KMS-11 (cell line): ENCODE measurements at regions not wholly inside any gene's neighbourhood (a gene's known extent, or its start where the extent isn't known, plus 50 kb on each side); places are given as distances from the start of the nearest gene placed in this dataset.

Experiments used
- H2AFZ ChIP-seq: fragments of 200-600 bp; sonication (generic); 2 replicates; pipeline ENCODE4 v1.6.1; 2016; ENCODE audit warnings: antibody characterized with exemption, mixed run types, low read depth
- H3K27ac ChIP-seq: fragments of 200-600 bp; sonication (generic); 2 replicates; pipeline ENCODE4 v1.6.1; 2016; ENCODE audit warnings: mild to moderate bottlenecking, mixed run types
- H3K27me3 ChIP-seq: fragments of 200-600 bp; sonication (generic); 2 replicates; pipeline ENCODE4 v1.6.1; 2017; ENCODE audit warnings: mild to moderate bottlenecking, low read depth, mixed run types, moderate library complexity; ENCODE audit not compliant: insufficient read depth
- H3K36me3 ChIP-seq: fragments of 200-600 bp; sonication (generic); 2 replicates; pipeline ENCODE4 v1.6.1; 2017; ENCODE audit warnings: mild to moderate bottlenecking, mixed run types; ENCODE audit not compliant: insufficient read depth
- H3K4me1 ChIP-seq: fragments of 200-600 bp; sonication (generic); 2 replicates; pipeline ENCODE4 v1.6.1; 2016; ENCODE audit warnings: mild to moderate bottlenecking, low read depth, mixed run types; ENCODE audit not compliant: poor library complexity, severe bottlenecking
- H3K4me2 ChIP-seq: fragments of 200-600 bp; sonication (generic); 2 replicates; pipeline ENCODE4 v1.7.0; 2016; ENCODE audit warnings: mild to moderate bottlenecking, mixed run types
- H3K4me3 ChIP-seq: fragments of 200-600 bp; sonication (generic); IDR thresholded peaks from 2 replicates; pipeline ENCODE4 v1.6.1; 2017; ENCODE audit warnings: low read depth, low read length, mixed read lengths; ENCODE audit not compliant: insufficient read depth
- H3K79me2 ChIP-seq: fragments of 200-600 bp; sonication (generic); 2 replicates; pipeline ENCODE4 v1.6.1; 2016; ENCODE audit warnings: low read depth, mixed run types; ENCODE audit not compliant: insufficient read depth
- H3K9ac ChIP-seq: fragments of 200-600 bp; sonication (generic); 2 replicates; pipeline ENCODE4 v1.6.1; 2016; ENCODE audit warnings: mild to moderate bottlenecking, mixed run types
- H4K20me1 ChIP-seq: fragments of 200-600 bp; sonication (generic); 2 replicates; pipeline ENCODE4 v1.6.1; 2016; ENCODE audit warnings: mild to moderate bottlenecking, mixed run types; ENCODE audit not compliant: insufficient read depth
- TF ChIP-seq, protein P1 (sequence below): fragments of 200-600 bp; sonication (generic); conservative IDR thresholded peaks from 2 replicates; pipeline ENCODE4 v1.6.1; 2017; ENCODE audit warnings: low read depth, mild to moderate bottlenecking, antibody characterized with exemption, low read length, moderate library complexity, mixed read lengths

DNA sequence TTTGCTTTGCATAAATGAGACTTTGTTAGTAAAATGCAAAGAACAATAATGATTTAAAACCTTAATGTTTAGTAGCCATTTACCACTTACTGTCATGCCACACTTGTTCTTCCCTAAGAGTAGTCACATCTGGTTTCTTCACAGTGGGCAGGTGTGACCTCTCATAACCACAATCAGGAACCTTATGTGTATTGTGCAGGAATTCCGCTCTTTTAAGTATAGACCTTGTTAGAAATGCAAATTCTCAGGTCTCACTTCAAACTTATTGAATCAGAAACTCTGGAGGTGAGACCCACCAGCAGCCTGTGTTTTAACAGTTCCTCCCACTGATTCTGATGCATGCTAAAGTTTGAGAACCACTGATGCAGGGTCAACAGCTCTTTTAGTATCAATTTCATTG, 518.8 kb upstream of the MEX3C start:
- H4K20me1 ChIP-seq: no peaks in the 10 kb centered on the region
- H3K27ac ChIP-seq: no peak overlapping the region
- H3K27me3 ChIP-seq: no peaks in the 10 kb centered on the region
- no peak overlapping the region for H3K4me3 ChIP-seq
- H3K36me3 ChIP-seq: no peaks in the 10 kb centered on the region
- H3K9ac ChIP-seq: no peak overlapping the region
- no peaks in the 10 kb centered on the region for H3K4me1 ChIP-seq
- no peak overlapping the region for H3K4me2 ChIP-seq
- H2AFZ ChIP-seq: no peak overlapping the region
- no peaks in the 10 kb centered on the region for H3K79me2 ChIP-seq
- TF ChIP-seq, protein P1, sequence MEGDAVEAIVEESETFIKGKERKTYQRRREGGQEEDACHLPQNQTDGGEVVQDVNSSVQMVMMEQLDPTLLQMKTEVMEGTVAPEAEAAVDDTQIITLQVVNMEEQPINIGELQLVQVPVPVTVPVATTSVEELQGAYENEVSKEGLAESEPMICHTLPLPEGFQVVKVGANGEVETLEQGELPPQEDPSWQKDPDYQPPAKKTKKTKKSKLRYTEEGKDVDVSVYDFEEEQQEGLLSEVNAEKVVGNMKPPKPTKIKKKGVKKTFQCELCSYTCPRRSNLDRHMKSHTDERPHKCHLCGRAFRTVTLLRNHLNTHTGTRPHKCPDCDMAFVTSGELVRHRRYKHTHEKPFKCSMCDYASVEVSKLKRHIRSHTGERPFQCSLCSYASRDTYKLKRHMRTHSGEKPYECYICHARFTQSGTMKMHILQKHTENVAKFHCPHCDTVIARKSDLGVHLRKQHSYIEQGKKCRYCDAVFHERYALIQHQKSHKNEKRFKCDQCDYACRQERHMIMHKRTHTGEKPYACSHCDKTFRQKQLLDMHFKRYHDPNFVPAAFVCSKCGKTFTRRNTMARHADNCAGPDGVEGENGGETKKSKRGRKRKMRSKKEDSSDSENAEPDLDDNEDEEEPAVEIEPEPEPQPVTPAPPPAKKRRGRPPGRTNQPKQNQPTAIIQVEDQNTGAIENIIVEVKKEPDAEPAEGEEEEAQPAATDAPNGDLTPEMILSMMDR: no peak

GRCh38 chr18:51721388-51721787, 523.9 kb upstream of the MEX3C start:
- H3K4me1 ChIP-seq: no peaks in the 10 kb centered on the region
- H3K27me3 ChIP-seq: no peaks in the 10 kb centered on the region
- TF ChIP-seq, protein P1: peak; percentile 69
- no peak overlapping the region for H2AFZ ChIP-seq
- H3K4me2 ChIP-seq: no peak overlapping the region
- H3K79me2 ChIP-seq: no peaks in the 10 kb centered on the region
- no peak overlapping the region for H3K4me3 ChIP-seq
- H3K9ac ChIP-seq: no peak overlapping the region
- no peak overlapping the region for H3K27ac ChIP-seq
- no peaks in the 10 kb centered on the region for H3K36me3 ChIP-seq
- no peaks in the 10 kb centered on the region for H4K20me1 ChIP-seq

GRCh38 chr18:51721996-51722395, 524.5 kb upstream of the MEX3C start:
- no peaks in the 10 kb centered on the region for H3K4me1 ChIP-seq
- no peak overlapping the region for H3K9ac ChIP-seq
- H3K27me3 ChIP-seq: no peaks in the 10 kb centered on the region
- H3K4me2 ChIP-seq: no peak overlapping the region
- no peaks in the 10 kb centered on the region for H3K79me2 ChIP-seq
- H3K36me3 ChIP-seq: no peaks in the 10 kb centered on the region
- no peaks in the 10 kb centered on the region for H4K20me1 ChIP-seq
- no peak overlapping the region for H2AFZ ChIP-seq
- no peak overlapping the region for H3K27ac ChIP-seq
- TF ChIP-seq, protein P1: no peak
- H3K4me3 ChIP-seq: no peak overlapping the region

DNA sequence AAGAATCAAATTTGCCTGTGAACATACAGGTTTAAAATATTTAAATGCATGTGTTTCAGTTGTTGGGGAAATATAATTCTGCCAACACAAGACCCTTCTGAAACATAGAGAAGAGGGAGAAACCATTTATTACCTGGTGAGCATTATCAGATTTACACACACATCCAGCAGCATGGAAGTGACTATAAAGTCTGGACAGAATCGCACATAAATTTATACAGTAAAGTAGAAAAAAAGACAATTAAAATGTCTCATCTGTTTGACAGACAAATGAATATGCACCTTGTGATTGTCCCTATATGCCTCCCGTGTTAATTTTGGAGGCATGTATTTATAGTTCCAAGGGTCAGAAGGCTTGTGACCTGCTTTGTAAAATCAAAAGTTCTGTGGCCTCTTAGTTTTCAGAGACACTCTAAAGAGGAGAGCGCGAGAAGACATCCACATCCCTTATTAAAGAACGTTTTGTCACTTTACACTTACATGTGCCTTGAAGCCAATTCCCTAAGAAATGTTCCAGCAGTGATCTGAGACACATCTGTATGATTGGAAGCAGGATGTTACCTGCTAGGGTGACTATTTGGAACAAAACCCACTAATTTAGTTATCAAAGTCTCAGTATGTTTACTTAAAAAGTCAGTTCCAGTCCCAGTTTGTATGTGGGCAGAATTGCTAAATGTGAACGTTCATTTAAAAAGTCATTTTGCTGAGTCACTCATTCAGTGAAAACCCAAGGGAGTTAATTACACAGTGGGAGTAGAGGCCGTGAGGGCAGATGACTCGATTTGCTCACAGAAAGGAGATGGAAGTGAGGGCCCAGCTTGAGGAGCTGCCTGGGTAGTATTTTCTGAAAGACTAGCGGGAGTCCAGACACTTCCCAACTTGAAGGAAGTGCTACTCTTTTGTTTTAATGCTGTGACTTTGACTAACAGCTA, 527.6 kb upstream of the MEX3C start:
- H3K27ac ChIP-seq: no peak overlapping the region
- H3K4me1 ChIP-seq: no peaks in the 10 kb centered on the region
- H3K27me3 ChIP-seq: no peaks in the 10 kb centered on the region
- no peaks in the 10 kb centered on the region for H3K79me2 ChIP-seq
- no peak overlapping the region for H3K4me2 ChIP-seq
- H4K20me1 ChIP-seq: no peaks in the 10 kb centered on the region
- H3K9ac ChIP-seq: no peak overlapping the region
- H3K4me3 ChIP-seq: no peak overlapping the region
- no peak overlapping the region for H2AFZ ChIP-seq
- TF ChIP-seq, protein P1: no peak
- H3K36me3 ChIP-seq: no peaks in the 10 kb centered on the region
